NCI-H2029 treated with DMSO at 0.1 percent for 48 hours (cell line): ENCODE measurements at regions not wholly inside any gene's neighbourhood (a gene's known extent, or its start where the extent isn't known, plus 50 kb on each side); places are given as distances from the start of the nearest gene placed in this dataset.

Experiments
- DNase-seq: peaks from one replicate; lab custom pipeline; 2025; lab: John Stamatoyannopoulos, UW

DNA sequence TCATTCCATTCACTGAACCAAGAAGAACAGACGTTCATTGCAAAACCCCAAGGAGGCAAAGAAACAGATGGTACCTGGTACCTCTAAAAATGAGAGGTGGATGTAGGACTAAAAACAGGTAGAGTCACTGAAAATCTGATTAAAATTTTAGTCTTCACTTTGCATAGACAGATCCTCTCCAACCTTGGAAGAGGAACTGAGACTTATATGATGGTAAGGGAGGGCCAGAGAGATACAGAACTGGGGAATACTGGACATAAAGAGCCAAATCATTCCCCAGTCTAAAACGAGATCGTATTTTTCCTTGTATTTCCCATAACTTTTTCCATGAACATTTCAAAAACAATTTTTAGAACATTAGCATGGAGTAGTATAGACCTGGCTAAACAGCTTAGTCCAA is 59.7 kb upstream of the SPOPL start:
- no peak for DNase-seq

DNA sequence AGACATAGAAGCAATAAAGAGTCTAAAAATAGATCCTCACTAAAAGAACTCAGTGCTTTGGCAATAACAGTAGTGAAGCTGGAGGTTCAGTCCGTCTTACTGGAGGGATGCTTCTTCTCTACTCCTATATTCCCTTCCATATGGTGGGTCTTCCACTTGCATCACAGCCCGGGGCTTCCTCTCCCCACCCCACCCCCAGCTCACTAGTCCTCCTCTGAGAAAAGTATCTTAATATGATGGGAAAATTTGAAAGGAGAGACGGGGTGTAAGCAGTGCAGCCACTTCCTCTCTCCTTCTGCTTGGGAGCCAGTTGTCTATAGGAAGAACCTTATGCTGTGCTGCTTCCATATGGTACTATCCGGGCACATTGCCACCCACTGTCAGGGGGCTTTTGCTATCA is 57.2 kb upstream of the SPOPL start:
- no peak for DNase-seq

DNA sequence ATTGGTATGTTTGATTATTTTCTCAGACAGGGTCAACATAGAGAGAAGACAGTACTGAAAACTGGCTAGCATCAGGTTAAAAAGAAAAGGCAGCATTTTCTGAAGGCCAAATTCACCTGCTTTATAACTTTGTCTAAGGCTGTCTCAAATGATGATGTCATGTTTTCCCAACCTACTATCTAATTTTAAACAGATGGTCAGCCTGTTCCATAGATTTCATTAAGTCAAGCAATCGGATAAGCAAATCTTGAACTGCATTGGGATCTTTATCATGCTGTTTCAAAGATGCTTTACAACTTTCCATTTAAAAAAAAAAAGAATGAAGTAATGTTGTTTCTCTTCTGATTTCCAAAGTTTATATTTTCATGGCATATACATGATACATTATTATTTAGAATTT is 56.3 kb upstream of the SPOPL start:
- DNase-seq, result no peak

DNA sequence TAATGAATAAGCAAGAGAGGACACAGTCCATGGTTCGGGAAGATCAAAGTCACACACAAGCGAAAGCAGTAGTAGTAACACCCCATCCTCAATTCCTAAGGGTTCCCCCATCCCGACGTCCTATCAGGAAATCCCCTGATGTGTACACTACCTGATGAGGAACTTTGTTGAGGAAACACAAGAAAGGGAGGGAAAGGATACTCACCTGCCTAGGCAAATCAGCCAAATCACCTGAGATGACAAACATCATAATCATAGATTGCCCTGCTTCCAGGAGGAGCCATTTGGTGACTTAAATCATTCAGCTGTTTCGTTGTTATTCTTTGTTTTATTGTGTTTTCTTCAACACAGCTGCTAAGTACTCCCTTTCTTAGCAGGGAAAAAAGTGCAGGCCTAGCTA is 55.5 kb upstream of the SPOPL start:
- no peak for DNase-seq

DNA sequence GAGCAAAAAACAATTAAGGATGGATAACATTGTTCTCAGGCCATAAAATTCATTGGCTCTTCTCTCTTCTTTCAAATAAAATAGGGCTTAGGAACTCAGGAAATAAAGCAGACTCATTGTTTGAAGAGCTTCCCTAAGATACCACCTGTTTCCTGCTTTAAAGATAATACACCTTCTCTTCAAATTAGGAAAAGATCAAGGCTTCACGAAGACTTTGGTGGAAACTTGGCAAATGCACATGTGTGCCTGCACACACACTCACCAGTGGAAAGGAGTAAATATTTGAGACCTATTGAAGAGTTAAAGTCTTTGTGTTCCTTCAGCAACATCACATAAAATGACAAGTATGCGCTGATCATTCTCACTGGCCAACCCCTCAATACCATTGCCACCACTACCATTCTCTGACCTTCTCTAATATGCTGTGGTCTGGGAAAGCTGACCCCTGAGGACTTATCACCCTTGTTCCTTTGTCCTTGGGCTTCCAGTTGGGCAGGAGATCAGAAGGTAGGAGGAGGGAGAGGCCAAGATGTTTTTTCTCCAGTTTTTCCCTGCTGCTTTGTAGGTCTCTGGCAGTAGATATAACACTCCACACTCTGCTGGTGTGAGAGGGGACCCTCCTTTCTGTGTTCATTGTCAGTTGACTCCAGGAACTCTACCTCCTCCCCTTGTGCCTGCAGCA is 53.5 kb upstream of the SPOPL start:
- no peak for DNase-seq
